NOMO-1 treated with dmso at 0.1 percent for 144 hours (cell line): ENCODE measurements at regions not wholly inside any gene's neighbourhood (a gene's known extent, or its start where the extent isn't known, plus 50 kb on each side); places are given as distances from the start of the nearest gene placed in this dataset.
"Not testable (repeated sequence)": the region's sequence is repeated elsewhere in the genome, so short reads cannot be mapped to it uniquely, and the experiment has no call there.

ENCODE experiments used
- DNase-seq: peaks from one replicate; lab custom pipeline; 2025; ENCODE audit not compliant: unreplicated experiment; lab: John Stamatoyannopoulos, UW

- DNase-seq: peak; percentile 16
Measured at GRCh38 chr21:18812308-18812707, 408.7 kb upstream of the TMPRSS15 start.

DNA sequence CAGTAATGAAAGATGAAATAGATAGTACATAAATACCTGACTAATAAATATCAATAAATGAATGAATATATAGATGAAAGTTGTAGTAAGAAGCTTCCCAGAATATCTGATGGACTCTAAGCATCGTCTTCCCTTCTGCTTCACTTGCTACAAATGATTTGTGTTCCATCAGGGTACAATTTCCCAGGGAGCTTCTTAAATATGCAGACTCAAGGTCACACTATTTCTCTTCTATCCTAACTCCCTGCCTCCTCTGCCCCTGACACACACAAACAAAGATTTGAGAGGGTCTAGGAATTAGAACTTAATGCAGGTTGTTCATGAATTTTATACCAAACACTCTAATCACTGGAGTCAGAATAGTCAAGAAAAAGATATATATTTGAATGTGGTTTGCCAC lies 415.9 kb upstream of the TMPRSS15 start:
- DNase-seq: no peak

DNA sequence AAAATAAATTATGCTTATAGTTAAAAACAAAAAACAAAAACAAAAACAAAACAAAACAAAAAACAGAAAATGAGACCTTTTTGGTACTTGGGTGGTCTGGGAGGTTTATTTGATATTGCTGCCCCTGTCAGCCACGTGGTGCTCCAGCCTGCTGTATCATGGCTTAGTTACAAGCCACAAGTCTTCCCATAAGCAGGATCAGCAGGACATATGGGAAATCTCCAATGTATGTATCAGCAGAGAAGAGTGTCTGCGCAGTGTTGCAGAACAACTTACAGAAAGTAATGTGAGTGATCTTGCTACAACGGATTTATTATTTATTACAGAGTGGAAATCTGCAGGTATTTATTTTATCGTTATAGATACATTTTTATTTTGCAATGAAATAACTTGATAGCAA lies 423.0 kb upstream of the TMPRSS15 start:
- DNase-seq: no peak

DNA sequence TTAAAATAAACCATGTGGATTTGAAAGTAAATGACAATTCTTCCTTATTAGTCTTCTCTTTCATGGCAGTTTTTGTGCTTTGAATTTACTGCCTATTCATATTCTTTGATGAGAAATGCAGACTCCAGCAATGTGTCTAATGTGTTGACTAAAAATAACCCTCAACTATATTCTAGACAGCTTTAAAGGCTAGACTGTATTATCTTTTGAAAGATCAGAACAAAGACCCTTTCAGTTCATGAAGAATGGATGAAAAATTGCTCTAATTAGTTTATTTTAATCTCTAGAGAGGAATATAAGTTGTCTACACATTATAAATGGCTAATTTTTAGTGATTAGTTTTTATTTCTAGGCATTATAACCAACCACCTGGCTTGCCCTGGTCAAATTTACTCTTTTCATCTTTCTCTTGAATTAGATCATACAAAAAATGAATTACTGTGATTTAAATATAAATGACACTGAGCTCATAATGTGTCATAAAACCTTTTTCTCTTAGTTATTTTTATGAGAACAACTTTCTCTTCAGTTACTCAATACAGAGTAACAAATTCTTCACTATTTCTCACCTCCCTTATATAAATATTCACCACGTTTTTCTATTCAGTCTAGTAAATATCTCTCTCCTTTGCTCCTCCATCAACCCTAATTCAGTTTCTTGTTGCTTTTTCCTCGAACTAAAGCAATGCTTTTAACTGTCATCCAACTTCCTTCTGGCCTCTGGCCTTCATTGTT lies 428.5 kb upstream of the TMPRSS15 start:
- no peak for DNase-seq

GRCh38 chr21:18832950-18833349 lies 429.4 kb upstream of the TMPRSS15 start:
- DNase-seq: no peak

DNA sequence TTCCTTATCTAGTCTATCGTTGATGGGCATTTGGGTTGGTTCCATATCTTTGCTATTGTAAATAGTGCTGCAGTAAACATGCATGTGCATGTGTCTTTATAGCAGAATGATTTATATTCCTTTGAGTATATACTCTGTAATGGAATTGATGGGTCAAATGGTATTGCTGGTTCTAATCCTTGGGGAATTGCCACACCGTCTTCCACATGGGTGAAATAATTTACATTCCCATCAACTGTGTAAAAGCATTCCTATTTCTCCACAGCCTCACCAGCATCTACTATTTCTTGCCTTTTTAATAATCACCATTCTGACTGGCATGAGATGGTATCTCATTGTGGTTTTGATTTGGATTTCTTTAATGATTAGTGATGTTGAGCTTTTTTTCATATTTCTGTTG lies 430.5 kb upstream of the TMPRSS15 start:
- DNase-seq: not testable (repeated sequence)

- no peak for DNase-seq
Measured at GRCh38 chr21:18840239-18840638, 436.7 kb upstream of the TMPRSS15 start.

GRCh38 chr21:18857606-18858005 lies 454.0 kb upstream of the TMPRSS15 start:
- DNase-seq: not testable (repeated sequence)

- DNase-seq: no peak
Measured at GRCh38 chr21:18869104-18869503, 465.5 kb upstream of the TMPRSS15 start.

GRCh38 chr21:18877917-18878316 lies 474.3 kb upstream of the TMPRSS15 start:
- DNase-seq: no peak

GRCh38 chr21:18887922-18888602 lies 484.5 kb upstream of the TMPRSS15 start:
- DNase-seq: no peak

DNA sequence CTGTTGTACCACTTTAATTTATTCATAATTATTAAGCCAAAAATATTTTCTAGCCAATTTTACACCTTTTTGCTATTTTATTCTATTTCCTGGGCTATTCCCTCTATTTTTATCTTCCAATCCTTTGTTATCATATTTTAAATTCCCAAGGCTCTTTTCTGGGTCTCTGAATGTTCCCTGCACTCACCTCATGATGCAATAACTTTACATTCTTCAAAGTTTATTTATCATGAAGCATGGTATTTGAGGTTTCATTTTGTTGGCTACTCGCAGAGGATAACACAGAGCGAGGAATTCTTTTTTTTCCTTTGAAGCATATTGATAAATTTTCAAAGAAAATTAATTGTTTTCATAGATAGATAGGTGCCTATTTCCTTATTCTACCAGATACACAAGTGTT lies 489.8 kb upstream of the TMPRSS15 start:
- DNase-seq: no peak

GRCh38 chr21:18894387-18894786 lies 490.8 kb upstream of the TMPRSS15 start:
- no peak for DNase-seq

- DNase-seq: no peak
Measured at GRCh38 chr21:18899261-18899660, 495.7 kb upstream of the TMPRSS15 start.

- DNase-seq: no peak
Measured at GRCh38 chr21:18902660-18903059, 499.1 kb upstream of the TMPRSS15 start.

- DNase-seq: no peak
Measured at GRCh38 chr21:18907076-18907475, 503.5 kb upstream of the TMPRSS15 start.

DNA sequence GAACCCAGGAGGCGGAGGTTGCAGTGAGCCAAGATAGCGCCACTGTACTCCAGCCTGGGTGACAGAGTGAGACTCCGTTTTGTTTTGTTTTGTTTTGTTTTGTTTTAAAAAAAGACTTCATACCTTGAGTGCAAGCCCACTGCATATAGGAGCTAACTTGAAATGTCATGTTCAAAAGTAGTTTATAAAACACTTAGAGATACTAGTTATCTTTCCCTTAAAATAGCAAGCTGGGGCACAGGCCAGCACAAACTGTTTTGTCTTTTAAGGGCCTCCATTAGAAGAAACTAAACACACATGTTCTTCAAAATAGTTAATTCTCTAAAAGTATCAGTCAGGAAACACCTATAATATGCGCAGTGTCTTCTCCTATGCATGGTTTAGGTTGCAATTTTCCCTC lies 505.1 kb upstream of the TMPRSS15 start:
- DNase-seq: no peak

DNA sequence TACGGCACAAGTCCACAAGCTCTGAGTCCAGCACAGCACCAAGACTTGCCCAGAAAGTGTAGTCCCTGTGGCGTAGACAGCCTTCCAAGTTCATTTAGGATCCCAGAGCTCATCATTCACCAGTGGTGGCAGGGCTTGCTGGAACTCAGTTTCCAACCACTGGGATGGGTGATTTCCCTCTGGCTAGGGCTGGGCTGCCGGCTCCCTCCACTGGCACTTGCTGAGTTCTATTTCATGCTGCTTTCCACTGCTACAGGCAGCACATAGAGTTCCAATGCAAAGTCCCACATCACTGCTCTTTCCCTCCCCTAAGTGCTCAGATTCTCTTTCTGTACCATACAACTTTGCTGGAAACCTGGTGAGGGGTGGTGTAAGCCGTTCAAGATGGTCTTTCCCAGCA lies 510.3 kb upstream of the TMPRSS15 start:
- no peak for DNase-seq

DNA sequence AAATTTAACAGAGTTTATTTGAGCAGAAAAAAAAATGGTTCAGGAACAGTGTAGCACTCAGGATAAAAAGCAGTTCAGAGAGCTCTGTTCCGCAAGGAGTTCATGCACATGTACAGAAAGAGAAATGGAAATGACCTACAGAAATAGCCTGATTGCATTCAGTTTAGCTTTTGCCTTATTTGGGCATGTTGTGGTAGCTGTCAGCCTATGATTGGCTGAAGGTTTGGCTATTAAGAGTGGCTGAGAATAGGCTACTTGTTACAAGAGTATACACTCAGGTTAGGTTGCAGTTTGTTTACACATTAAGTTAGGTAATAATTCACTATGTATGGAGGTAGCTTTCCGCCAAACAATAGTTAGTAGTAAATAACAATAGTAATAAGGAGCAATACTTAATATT lies 511.0 kb upstream of the TMPRSS15 start:
- no peak for DNase-seq

DNA sequence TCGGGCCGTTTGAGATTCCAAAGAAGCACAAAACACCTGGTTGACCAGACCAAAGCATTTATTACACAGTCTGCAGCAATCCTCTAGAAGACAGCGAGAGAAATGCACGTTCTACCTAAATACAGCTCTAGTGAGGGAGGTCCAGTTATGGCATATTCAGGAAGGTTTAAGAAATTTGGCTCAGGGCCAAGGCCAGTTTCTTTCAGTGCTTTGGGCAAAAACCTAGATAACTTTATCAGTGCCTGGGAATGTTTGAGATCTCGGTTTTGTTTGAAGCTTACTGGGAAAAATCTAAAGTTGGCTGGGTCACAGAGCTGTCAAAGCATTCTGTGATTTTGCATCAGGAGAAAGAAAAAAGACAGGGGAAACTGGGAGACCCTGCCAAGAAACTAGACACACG lies 514.0 kb upstream of the TMPRSS15 start:
- DNase-seq: no peak

DNA sequence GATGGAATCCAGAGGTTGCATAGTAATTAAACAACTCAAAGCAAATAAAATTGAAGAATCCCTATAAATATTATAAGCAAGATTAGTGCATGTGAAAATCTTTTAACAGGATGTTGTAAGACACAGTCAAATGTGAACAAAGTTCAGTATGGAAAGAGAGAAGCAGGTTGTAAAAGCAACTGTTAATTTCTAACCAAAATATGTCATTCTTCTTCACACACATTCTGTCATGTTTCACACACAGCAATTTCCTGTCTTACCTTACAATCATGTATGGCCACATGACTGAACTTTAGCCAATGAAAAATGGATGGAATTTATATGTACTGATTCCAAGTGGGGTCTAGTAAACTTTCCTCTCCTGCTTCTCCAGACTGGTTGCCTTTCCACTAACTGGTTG lies 527.7 kb upstream of the TMPRSS15 start:
- no peak for DNase-seq

- no peak for DNase-seq
Measured at GRCh38 chr21:18937337-18937736, 533.8 kb upstream of the TMPRSS15 start.

GRCh38 chr21:18940791-18941190 lies 537.2 kb upstream of the TMPRSS15 start:
- DNase-seq: no peak
